GM12878 (cell line): ENCODE measurements at regions not wholly inside any gene's neighbourhood (a gene's known extent, or its start where the extent isn't known, plus 50 kb on each side); places are given as distances from the start of the nearest gene placed in this dataset.

Experiments
- ASH2L ChIP-seq: fragments of 300-600, 200-600 bp; sonication (generic); IDR thresholded peaks from 2 replicates; pipeline ENCODE4 v1.6.1; 2017; ENCODE audit warnings: low read depth, mild to moderate bottlenecking, borderline replicate concordance
- CEBPZ ChIP-seq: fragments of 150-350 bp; IDR thresholded peaks from 2 replicates; pipeline ENCODE4 v1.6.1; 2016; ENCODE audit warnings: low read depth, low read length
- CHD4 ChIP-seq: fragments of 200-600 bp; sonication (generic); IDR thresholded peaks from 2 replicates; pipeline ENCODE4 v1.6.1; 2016; ENCODE audit warnings: mild to moderate bottlenecking
- EP300 ChIP-seq, 2 experiments: fragments of 150-350 bp in 1 of 2; IDR thresholded peaks; 2 replicates each; pipeline ENCODE4 v1.6.1; 2011 to 2012; ENCODE audit warnings: low read depth in 2 of 2, low read length in 2 of 2, borderline replicate concordance in 1 of 2, improper control_type of control experiment in 1 of 2, inconsistent platforms in 1 of 2; ENCODE audit not compliant: control insufficient read depth in 1 of 2
- ESRRA ChIP-seq: IDR thresholded peaks from 2 replicates; pipeline ENCODE4 v1.6.1; 2012; ENCODE audit warnings: mild to moderate bottlenecking, low read length, improper control_type of control experiment
- HDAC6 ChIP-seq: fragments of 200-600 bp; sonication (generic); IDR thresholded peaks from one replicate; pipeline ENCODE4 v1.8.0; 2017; ENCODE audit warnings: antibody characterized with exemption; ENCODE audit not compliant: unreplicated experiment
- KLF5 ChIP-seq: fragments of 450-650 bp; IDR thresholded peaks from 2 replicates; pipeline ENCODE4 v1.6.1; 2014; ENCODE audit warnings: mild to moderate bottlenecking; ENCODE audit not compliant: partially characterized antibody
- MLLT1 ChIP-seq: fragments of 450-650 bp; IDR thresholded peaks from 2 replicates; pipeline ENCODE4 v1.6.1; 2016; ENCODE audit warnings: mild to moderate bottlenecking
- MYC ChIP-seq: IDR thresholded peaks from 2 replicates; pipeline ENCODE4 v1.6.1; 2011; ENCODE audit warnings: mild to moderate bottlenecking, low read length, moderate library complexity, inconsistent platforms; ENCODE audit not compliant: insufficient read depth, insufficient replicate concordance, insufficient read length, severe bottlenecking
- NR2C1 ChIP-seq: fragments of 450-650 bp; IDR thresholded peaks from 2 replicates; pipeline ENCODE4 v1.6.1; 2017; ENCODE audit warnings: antibody characterized with exemption, mild to moderate bottlenecking, moderate library complexity
- PKNOX1 ChIP-seq: fragments of 450-650 bp; IDR thresholded peaks from 2 replicates; pipeline ENCODE4 v1.6.1; 2016; ENCODE audit warnings: mild to moderate bottlenecking
- RBBP5 ChIP-seq: fragments of 200-600 bp; sonication (generic); conservative IDR thresholded peaks from 2 replicates; pipeline ENCODE4 v1.6.1; 2016
- RUNX3 ChIP-seq: IDR thresholded peaks from 2 replicates; pipeline ENCODE4 v1.6.1; 2012; ENCODE audit warnings: low read length, inconsistent platforms
- SIN3A ChIP-seq: IDR thresholded peaks from 2 replicates; pipeline ENCODE4 v1.6.1; 2012; ENCODE audit warnings: low read depth, low read length, improper control_type of control experiment
- SP1 ChIP-seq: IDR thresholded peaks from one replicate; pipeline ENCODE4 v1.6.1; 2011; ENCODE audit warnings: low read depth, low read length
- SRF ChIP-seq, 2 experiments: IDR thresholded peaks; 2 replicates each; pipeline ENCODE4 v1.6.1; 2011; ENCODE audit warnings: low read depth in 2 of 2, low read length in 2 of 2, mild to moderate bottlenecking in 1 of 2, moderate library complexity in 1 of 2
- TAF1 ChIP-seq: IDR thresholded peaks from 2 replicates; pipeline ENCODE4 v1.6.1; 2011; ENCODE audit warnings: mild to moderate bottlenecking, low read depth, low read length, borderline replicate concordance
- TCF12 ChIP-seq: IDR thresholded peaks from 2 replicates; pipeline ENCODE4 v1.6.1; 2011; ENCODE audit warnings: low read depth, mild to moderate bottlenecking, low read length
- ZNF592 ChIP-seq: fragments of 450-650 bp; IDR thresholded peaks from 2 replicates; pipeline ENCODE4 v1.6.1; 2017; ENCODE audit warnings: mild to moderate bottlenecking, moderate library complexity
- ZNF622 ChIP-seq: fragments of 450-650 bp; IDR thresholded peaks from 2 replicates; pipeline ENCODE4 v1.6.1; 2017; ENCODE audit warnings: mild to moderate bottlenecking, inconsistent platforms

GRCh38 chr15:96042734-96043224 is 287.7 kb upstream of the NR2F2 start (continued):
- TF ChIP-seq SRF (IDR thresholded peaks at IDR 0.05; ENCODE audit: low read depth in 2 of 2, low read length in 2 of 2) (no peak), RBBP5 (no peak), SP1 (peak; percentile 27), ZNF592 (0 out of 2 replicates have a peak, but pooled peaks have one; percentile 2), CEBPZ (no peak), HDAC6 (no peak), KLF5 (peak; percentile 61), TCF12 (0 out of 2 replicates have a peak, but pooled peaks have one; percentile 61), ESRRA (no peak), RUNX3 (peak; percentile 80), EP300 (IDR thresholded peaks at IDR 0.05; ENCODE audit: borderline replicate concordance in 1 of 2, control insufficient read depth in 1 of 2, low read depth in 2 of 2, low read length in 2 of 2) (peak; percentile 52 to 94), NR2C1 (no peak), MYC (no peak), CHD4 (no peak), TAF1 (no peak), ZNF622 (no peak), ASH2L (0 out of 2 replicates have a peak, but pooled peaks have one; percentile 11), PKNOX1 (no peak), SIN3A (no peak), MLLT1 (peak; percentile 26; the same call in 1 of the 2 replicates)
